Epithelial cell of proximal tubule (primary cell): ENCODE measurements at regions not wholly inside any gene's neighbourhood (a gene's known extent, or its start where the extent isn't known, plus 50 kb on each side); places are given as distances from the start of the nearest gene placed in this dataset.

ENCODE experiments used
- DNase-seq: peaks from one replicate; pipeline ENCODE4 v3.0.0-alpha.2; 2011; ENCODE audit warnings: low read depth
- H3K4me3 ChIP-seq: 2 replicates; pipeline ENCODE4 v1.5.1; 2011; ENCODE audit warnings: low read depth, mild to moderate bottlenecking, low read length
- TF ChIP-seq, protein P1 (sequence below): conservative IDR thresholded peaks from 2 replicates; pipeline ENCODE4 v1.5.1; 2012; ENCODE audit warnings: low read depth, mild to moderate bottlenecking, low read length

DNA sequence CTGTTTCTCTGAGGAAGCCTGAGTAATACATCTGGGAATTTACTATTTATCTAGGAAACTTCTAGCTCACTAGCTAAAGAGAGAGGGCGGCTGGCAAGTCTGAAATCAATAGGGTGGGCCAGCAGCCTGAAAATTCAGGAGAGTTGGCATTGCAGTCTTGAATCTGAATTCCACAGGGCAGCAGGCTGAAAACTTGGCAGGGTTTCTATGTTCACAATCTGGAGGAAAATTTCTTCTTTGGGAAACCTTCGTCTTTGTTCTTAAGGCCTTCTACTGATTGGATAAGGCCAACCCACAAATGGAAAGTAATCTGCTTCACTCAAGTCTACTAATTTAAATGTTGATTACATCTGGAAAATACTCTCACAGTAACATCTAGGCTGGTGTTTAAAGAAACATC lies 101.0 kb upstream of the COG2 start:
- H3K4me3 ChIP-seq: no peak overlapping the region
- DNase-seq: no peak
- TF ChIP-seq, protein P1, sequence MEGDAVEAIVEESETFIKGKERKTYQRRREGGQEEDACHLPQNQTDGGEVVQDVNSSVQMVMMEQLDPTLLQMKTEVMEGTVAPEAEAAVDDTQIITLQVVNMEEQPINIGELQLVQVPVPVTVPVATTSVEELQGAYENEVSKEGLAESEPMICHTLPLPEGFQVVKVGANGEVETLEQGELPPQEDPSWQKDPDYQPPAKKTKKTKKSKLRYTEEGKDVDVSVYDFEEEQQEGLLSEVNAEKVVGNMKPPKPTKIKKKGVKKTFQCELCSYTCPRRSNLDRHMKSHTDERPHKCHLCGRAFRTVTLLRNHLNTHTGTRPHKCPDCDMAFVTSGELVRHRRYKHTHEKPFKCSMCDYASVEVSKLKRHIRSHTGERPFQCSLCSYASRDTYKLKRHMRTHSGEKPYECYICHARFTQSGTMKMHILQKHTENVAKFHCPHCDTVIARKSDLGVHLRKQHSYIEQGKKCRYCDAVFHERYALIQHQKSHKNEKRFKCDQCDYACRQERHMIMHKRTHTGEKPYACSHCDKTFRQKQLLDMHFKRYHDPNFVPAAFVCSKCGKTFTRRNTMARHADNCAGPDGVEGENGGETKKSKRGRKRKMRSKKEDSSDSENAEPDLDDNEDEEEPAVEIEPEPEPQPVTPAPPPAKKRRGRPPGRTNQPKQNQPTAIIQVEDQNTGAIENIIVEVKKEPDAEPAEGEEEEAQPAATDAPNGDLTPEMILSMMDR: no peak

DNA sequence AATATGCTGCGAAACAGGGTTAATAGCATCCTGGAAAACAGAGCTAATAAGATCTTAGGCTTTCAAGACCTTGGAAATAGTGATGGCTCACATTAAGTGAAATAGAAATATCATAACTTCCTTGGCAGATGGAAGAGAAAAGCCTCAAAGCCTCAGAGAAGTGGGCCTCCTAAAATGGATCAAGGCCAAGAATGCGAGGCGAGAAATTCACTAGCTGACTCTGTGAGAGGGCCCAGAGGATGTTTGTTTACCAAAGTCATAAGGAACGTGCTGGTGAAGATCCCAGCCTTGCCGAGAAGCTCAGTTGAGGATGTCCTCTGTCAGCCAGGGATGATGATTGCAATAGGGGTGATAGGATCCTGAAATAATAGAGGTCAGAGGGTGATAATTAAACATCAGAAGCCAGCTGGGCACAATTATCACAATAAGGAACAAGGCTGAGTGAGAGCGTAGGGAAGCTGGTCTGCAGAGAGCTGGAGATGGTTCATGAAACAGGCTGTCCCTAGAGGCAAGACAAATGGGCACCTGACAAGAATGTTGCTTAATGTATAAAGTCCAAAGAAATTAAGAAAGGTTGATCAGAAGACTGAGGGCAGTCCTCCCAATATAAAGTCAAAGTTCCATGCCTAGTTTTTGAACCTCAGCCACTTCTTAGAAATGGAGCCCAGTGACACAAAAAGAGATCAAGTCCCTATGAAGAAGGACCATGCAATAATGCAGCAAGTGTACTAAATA lies 101.7 kb upstream of the COG2 start:
- TF ChIP-seq, protein P1: no peak
- no peak overlapping the region for H3K4me3 ChIP-seq
- no peak for DNase-seq

DNA sequence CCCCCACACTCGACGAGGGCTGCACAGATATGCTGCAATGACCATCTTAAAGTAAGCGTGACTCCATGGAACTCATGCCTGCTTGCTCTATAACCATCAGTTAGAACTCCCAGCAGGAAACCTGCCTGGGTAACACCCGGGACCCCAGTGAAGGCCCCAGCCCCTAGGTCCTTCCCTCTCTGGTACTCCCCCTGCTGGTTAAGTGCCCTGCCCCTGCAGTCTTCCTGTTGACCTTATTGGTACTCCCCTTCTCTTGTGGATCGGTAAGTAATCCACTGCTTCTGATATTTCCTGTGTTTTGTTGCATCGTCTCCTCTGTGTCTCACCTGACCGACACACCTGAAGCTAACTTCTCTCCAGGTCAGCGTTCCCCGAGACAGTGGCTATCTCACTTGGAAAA lies 104.8 kb upstream of the COG2 start:
- TF ChIP-seq, protein P1: peak; percentile 16
- H3K4me3 ChIP-seq: no peak overlapping the region
- DNase-seq: no peak

DNA sequence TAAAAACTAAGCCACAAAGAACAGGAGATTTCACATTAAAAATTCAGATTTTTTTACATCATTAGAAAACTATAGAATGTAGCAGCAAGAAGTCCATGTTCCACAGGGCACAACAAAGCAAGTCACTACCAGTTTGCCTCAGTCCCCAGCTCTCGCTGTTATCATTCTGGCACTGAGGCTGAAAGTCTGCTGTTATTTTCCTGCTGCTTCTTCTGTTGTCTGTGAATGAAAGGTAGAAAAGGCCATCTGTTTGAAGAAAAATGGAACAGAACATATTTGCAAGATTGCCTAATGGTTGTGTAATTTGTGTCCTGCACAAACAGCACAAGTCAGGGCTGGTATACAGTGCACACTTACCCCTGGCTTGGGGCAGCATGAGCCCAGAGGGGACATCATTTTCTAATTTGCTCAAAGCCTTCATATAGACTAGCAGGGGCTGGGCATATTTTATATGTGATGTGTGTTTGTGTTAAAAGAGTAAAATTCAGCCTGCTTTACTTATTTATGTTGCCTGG lies 105.6 kb upstream of the COG2 start:
- TF ChIP-seq, protein P1: no peak
- DNase-seq: no peak
- H3K4me3 ChIP-seq: no peak overlapping the region

DNA sequence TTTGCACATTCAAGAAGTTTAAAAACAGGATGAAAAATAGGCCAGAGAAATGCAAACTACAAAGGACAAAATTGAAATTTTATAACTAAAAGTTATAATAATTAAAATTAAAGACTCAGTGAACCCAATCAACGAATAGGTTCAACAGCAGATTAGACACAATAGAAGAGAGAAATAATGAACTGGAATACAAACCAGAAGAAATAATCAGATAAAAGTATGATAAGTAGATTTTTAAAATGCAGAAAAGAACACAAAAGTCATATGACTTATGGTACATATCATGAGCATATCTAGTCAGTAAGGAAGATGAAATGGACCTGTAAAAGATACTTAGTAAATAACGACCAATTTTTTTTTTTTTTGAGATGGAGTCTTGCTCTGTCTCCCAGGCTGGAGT lies 108.1 kb upstream of the COG2 start:
- TF ChIP-seq, protein P1: no peak
- H3K4me3 ChIP-seq: no peak overlapping the region
- no peak for DNase-seq

DNA sequence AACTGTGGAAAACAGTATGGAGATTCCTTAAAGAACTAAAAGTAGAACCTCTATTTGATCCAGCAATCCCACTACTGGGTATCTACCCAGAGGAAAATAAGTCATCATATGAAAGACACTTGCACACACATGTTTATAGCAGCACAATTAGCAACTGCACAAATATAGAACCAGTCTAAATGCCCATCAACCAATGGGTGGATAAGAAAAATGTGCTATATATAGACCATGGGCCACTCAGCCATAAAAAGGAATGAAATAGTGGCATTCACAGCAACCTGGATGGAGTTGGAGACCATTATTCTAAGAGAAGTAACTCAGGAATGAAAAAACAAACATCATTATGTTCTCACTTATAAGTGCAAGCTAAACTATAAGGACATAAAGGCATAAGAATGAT lies 105.0 kb upstream of the PGBD5 start:
- no peak for DNase-seq
- no peak overlapping the region for H3K4me3 ChIP-seq
- TF ChIP-seq, protein P1: no peak

DNA sequence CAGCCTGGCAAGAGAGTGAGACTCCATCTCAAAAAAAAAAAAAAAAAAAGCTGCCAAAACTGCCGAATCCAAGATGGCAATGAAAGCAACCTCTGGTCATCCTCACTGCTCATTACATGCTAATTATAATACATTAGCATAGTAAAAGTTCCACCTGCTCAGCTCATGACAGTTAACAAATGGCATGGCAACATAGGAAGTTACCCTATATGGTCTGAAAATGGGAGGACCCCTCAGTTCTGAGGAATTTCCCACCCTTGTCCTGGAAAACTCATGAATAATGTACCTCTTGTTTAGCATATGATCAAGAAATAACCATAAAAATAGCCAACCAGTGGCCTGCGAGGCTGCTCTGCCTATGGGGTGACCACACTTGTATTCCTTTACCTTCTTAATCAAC lies 93.1 kb upstream of the PGBD5 start:
- H3K4me3 ChIP-seq: no peak overlapping the region
- no peak for DNase-seq
- TF ChIP-seq, protein P1: no peak
